ENCODE measurements at regions not wholly inside any gene's neighbourhood (a gene's known extent, or its start where the extent isn't known, plus 50 kb on each side); places are given as distances from the start of the nearest gene placed in this dataset.

DNA sequence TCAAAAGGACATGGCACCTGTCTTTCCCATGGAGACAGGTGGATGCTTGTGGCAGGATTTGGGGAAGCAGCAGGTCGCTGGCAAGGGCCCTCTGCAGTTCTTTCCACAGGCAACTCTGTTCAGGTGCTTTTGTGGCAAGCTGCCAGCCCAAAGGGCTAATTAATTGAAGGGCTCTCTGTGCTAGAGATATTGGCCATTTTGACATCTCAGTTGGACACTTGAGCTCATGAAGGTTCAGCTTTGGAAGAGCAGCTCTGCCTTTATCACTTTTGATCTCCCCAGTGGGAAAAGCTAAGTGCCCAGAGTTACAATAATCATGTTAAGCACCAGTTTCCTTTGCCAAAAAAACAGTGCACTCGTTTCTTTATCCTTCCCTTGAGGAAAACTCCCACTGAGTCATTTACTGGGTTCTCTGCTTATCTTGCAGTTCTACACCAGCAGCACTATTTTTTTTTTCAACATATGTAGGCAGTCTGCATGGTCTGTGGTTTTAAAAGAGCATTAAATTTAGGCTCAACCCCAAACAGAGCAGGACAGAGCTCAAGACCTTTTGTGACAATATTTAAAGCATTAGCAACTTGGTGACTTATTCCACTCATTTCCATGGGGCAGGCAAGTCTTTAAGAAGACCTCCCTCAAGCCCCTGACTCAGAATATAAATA lies 336.4 kb upstream of the RASGEF1B start:
- no peak overlapping the region for H3K4me3 ChIP-seq (ENCODE audit: low read length)
- no peak overlapping the region for H3K4me2 ChIP-seq (ENCODE audit: low read depth, low read length, poor library complexity, severe bottlenecking)
- no peak overlapping the region for H3K9ac ChIP-seq (ENCODE audit: low read length)
- H3K79me2 ChIP-seq (ENCODE audit: low read length), result no peaks in the 10 kb centered on the region
- H3K27me3 ChIP-seq (ENCODE audit: low read length), result no peaks in the 10 kb centered on the region
- no peak overlapping the region for H2AFZ ChIP-seq (ENCODE audit: low read length)
- H3K27ac ChIP-seq (ENCODE audit: low read length), result no peak overlapping the region
- H3K36me3 ChIP-seq (ENCODE audit: insufficient read depth, low read length), result no peaks in the 10 kb centered on the region
- no peaks in the 10 kb centered on the region for H3K9me3 ChIP-seq (ENCODE audit: low read length)
- no peaks in the 10 kb centered on the region for H4K20me1 ChIP-seq (ENCODE audit: insufficient read depth, low read depth, low read length)
- no peak for DNase-seq
- H3K4me1 ChIP-seq (ENCODE audit: low read length), result no peaks in the 10 kb centered on the region
- H3K9me2 ChIP-seq (replicated peaks; ENCODE audit: insufficient read depth, low read length), result no peaks in the 10 kb centered on the region

DNA sequence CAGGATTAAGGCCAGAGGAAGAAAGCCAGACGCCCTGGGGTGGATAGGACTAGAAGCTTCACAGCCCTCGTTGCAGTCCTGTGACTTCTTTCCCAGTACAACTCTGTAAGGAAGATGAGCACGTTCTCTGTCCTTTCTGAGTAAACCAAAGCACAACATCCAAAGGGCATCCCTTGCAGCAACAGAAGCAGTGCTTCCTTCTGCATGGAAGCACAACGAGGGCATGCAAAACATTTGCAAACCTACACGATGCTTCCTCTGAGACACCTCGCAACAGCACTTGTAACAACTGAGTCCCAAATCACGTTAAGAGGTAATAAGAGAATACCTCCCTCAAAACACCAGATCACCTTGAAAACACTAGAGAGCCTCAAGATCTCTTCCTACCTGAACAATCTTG lies 335.7 kb upstream of the RASGEF1B start:
- DNase-seq, result no peak
- H3K27me3 ChIP-seq (ENCODE audit: low read length), result no peaks in the 10 kb centered on the region
- H3K36me3 ChIP-seq (ENCODE audit: insufficient read depth, low read length), result no peaks in the 10 kb centered on the region
- H3K9ac ChIP-seq (ENCODE audit: low read length), result no peak overlapping the region
- H2AFZ ChIP-seq (ENCODE audit: low read length), result no peak overlapping the region
- no peak overlapping the region for H3K4me3 ChIP-seq (ENCODE audit: low read length)
- no peaks in the 10 kb centered on the region for H3K9me2 ChIP-seq (replicated peaks; ENCODE audit: insufficient read depth, low read length)
- no peak overlapping the region for H3K27ac ChIP-seq (ENCODE audit: low read length)
- no peaks in the 10 kb centered on the region for H3K79me2 ChIP-seq (ENCODE audit: low read length)
- no peaks in the 10 kb centered on the region for H3K4me1 ChIP-seq (ENCODE audit: low read length)
- no peak overlapping the region for H3K4me2 ChIP-seq (ENCODE audit: low read depth, low read length, poor library complexity, severe bottlenecking)
- no peaks in the 10 kb centered on the region for H4K20me1 ChIP-seq (ENCODE audit: insufficient read depth, low read depth, low read length)
- H3K9me3 ChIP-seq (ENCODE audit: low read length), result no peaks in the 10 kb centered on the region

DNA sequence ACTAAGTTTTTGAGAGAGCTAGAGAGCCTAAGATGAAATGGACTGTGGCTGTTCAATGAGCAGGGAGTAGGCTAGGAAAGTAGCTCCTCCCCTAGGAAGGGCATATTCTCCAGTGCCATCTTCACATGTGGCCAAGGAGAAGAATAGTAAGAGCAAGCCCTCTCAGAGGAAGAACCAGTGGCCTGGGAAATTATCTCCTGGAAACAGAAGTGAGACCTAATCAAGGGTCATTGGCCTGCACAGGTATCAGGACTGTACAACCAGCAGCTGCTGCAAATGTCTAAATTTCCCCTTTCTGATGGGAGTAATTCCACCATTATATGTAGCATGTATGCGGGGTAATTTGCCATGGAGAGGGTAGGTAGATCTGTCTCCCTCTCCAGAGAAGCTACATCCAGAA lies 334.8 kb upstream of the RASGEF1B start:
- Histone ChIP-seq H3K9me2 (replicated peaks; ENCODE audit: insufficient read depth, low read length) (no peaks in the 10 kb centered on the region), H3K79me2 (ENCODE audit: low read length) (no peaks in the 10 kb centered on the region), H2AFZ (ENCODE audit: low read length) (no peak overlapping the region), H3K4me2 (ENCODE audit: low read depth, low read length, poor library complexity, severe bottlenecking) (no peak overlapping the region), H3K27ac (ENCODE audit: low read length) (no peak overlapping the region), H3K4me1 (ENCODE audit: low read length) (no peaks in the 10 kb centered on the region), H3K9me3 (ENCODE audit: low read length) (no peaks in the 10 kb centered on the region), H3K4me3 (ENCODE audit: low read length) (no peak overlapping the region), H3K27me3 (ENCODE audit: low read length) (no peaks in the 10 kb centered on the region), H4K20me1 (ENCODE audit: insufficient read depth, low read depth, low read length) (no peaks in the 10 kb centered on the region), H3K36me3 (ENCODE audit: insufficient read depth, low read length) (no peaks in the 10 kb centered on the region), H3K9ac (ENCODE audit: low read length) (no peak overlapping the region)
- DNase-seq, result no peak

DNA sequence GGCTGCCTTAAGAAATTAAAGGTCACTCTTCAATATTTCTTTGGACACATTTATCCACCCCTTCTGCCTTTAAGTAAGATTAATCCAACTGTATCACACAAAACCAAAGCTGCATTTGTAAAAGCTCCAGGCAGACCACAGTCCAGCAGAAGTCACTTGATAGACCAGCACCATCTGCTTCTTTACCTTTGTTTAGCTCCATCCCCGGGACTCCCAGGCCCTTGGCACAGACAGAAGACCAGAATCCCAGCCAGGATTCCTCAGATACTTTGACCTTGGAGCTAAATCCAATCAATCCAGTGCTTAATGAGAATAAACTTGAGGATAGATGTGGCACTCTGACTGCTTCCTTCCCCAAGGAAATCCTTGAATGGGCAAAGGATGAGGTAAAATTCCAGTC lies 333.1 kb upstream of the RASGEF1B start:
- DNase-seq, result no peak
- Histone ChIP-seq H4K20me1 (ENCODE audit: insufficient read depth, low read depth, low read length) (no peaks in the 10 kb centered on the region), H3K27me3 (ENCODE audit: low read length) (no peaks in the 10 kb centered on the region), H3K9me3 (ENCODE audit: low read length) (no peaks in the 10 kb centered on the region), H3K4me3 (ENCODE audit: low read length) (no peak overlapping the region), H3K9me2 (replicated peaks; ENCODE audit: insufficient read depth, low read length) (no peaks in the 10 kb centered on the region), H3K27ac (ENCODE audit: low read length) (no peak overlapping the region), H2AFZ (ENCODE audit: low read length) (no peak overlapping the region), H3K9ac (ENCODE audit: low read length) (no peak overlapping the region), H3K4me2 (ENCODE audit: low read depth, low read length, poor library complexity, severe bottlenecking) (no peak overlapping the region), H3K36me3 (ENCODE audit: insufficient read depth, low read length) (no peaks in the 10 kb centered on the region), H3K79me2 (ENCODE audit: low read length) (no peaks in the 10 kb centered on the region), H3K4me1 (ENCODE audit: low read length) (no peaks in the 10 kb centered on the region)

DNA sequence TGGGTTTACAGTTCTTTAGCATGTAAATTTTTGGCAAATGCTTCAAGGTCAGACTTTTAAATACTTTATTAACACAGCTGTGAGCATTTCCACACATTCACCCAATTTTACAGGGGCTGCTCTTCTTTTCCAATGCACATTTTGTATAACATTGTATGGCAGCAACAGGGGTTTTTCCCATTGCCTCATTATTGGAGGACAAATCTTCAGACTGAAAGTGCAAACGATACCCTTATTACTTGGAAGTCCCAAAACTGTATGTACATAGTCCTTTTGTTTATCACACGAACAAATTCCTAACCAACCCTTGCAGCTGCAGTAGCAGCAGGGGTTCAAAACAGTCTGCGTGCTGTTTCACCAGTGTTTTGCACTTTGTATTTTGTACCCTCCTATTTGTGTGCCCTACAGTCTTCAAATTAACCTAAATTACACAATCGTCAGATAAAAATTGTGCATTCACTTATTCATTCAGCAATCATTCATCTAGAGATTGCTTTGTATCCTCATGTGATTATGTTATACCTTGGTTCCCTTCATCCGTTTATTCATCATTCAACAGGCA lies 330.7 kb upstream of the RASGEF1B start:
- Histone ChIP-seq H3K9me2 (replicated peaks; ENCODE audit: insufficient read depth, low read length) (no peaks in the 10 kb centered on the region), H3K4me3 (ENCODE audit: low read length) (no peak overlapping the region), H3K4me1 (ENCODE audit: low read length) (no peaks in the 10 kb centered on the region), H3K9me3 (ENCODE audit: low read length) (no peaks in the 10 kb centered on the region), H3K36me3 (ENCODE audit: insufficient read depth, low read length) (no peaks in the 10 kb centered on the region), H3K27ac (ENCODE audit: low read length) (no peak overlapping the region), H4K20me1 (ENCODE audit: insufficient read depth, low read depth, low read length) (no peaks in the 10 kb centered on the region), H2AFZ (ENCODE audit: low read length) (no peak overlapping the region), H3K79me2 (ENCODE audit: low read length) (no peaks in the 10 kb centered on the region), H3K9ac (ENCODE audit: low read length) (no peak overlapping the region), H3K27me3 (ENCODE audit: low read length) (no peaks in the 10 kb centered on the region), H3K4me2 (ENCODE audit: low read depth, low read length, poor library complexity, severe bottlenecking) (no peak overlapping the region)
- DNase-seq, result no peak

DNA sequence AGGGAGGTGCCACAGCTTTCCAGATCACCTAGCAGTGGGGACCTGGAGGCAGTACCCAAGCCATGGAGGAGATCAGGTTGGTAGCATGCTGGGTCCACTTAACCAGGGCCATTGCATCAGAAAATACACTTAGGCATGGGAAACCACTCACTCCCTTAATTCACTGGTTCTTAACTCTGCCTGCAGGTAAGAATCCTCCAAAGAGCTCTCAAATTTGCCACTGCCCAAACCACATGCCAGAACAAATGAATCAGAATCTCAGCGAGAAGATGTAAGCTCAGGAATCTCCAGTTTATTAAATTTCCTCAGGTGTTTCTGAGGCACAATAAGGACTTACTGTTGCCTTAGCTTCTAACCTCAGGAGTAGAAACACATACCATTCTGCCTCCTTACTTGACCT lies 327.7 kb upstream of the RASGEF1B start:
- Histone ChIP-seq H3K4me1 (ENCODE audit: low read length) (no peaks in the 10 kb centered on the region), H3K27ac (ENCODE audit: low read length) (no peak overlapping the region), H3K9ac (ENCODE audit: low read length) (no peak overlapping the region), H2AFZ (ENCODE audit: low read length) (no peak overlapping the region), H3K4me2 (ENCODE audit: low read depth, low read length, poor library complexity, severe bottlenecking) (no peak overlapping the region), H3K79me2 (ENCODE audit: low read length) (no peaks in the 10 kb centered on the region), H3K9me2 (replicated peaks; ENCODE audit: insufficient read depth, low read length) (no peaks in the 10 kb centered on the region), H3K36me3 (ENCODE audit: insufficient read depth, low read length) (no peaks in the 10 kb centered on the region), H3K27me3 (ENCODE audit: low read length) (no peaks in the 10 kb centered on the region), H3K4me3 (ENCODE audit: low read length) (no peak overlapping the region), H4K20me1 (ENCODE audit: insufficient read depth, low read depth, low read length) (no peaks in the 10 kb centered on the region), H3K9me3 (ENCODE audit: low read length) (no peaks in the 10 kb centered on the region)
- DNase-seq, result no peak

DNA sequence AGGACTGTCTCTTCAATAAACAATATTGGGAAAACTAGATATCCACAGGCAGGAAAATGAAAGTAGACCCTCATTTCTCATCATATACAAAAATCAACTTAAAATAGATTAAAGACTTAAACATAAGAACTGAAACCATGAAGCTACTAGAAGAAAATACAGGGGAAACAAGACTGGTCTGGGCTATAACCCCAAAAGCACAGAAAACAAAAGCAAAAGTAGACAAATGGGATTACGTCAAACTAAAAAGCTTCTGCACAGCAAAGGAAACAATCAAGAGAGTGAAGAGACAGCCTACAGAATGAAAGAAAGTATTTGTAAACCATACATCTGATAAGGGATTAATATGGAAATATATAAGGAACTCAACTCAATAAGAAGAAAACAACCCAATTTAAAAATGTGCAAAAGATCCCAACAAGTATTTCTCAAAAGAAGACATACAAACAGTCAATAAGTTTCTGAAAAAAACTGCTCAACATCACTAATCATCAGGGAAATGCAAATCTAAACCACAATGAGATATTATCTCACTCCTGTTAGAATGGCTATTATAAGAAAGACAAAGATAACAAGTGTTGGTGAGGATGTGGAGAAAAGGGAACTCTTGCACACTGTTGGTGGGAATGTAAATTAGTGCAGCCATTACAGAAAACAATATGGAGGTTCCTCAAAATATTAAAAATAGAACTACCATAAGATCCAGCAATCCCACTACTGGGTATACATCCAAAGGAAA lies 325.3 kb upstream of the RASGEF1B start:
- Histone ChIP-seq H3K9me2 (replicated peaks; ENCODE audit: insufficient read depth, low read length) (no peaks in the 10 kb centered on the region), H3K9me3 (ENCODE audit: low read length) (no peaks in the 10 kb centered on the region), H3K36me3 (ENCODE audit: insufficient read depth, low read length) (no peaks in the 10 kb centered on the region), H3K79me2 (ENCODE audit: low read length) (no peaks in the 10 kb centered on the region), H3K9ac (ENCODE audit: low read length) (no peak overlapping the region), H3K27ac (ENCODE audit: low read length) (no peak overlapping the region), H3K4me1 (ENCODE audit: low read length) (no peaks in the 10 kb centered on the region), H3K4me2 (ENCODE audit: low read depth, low read length, poor library complexity, severe bottlenecking) (no peak overlapping the region), H3K4me3 (ENCODE audit: low read length) (no peak overlapping the region), H3K27me3 (ENCODE audit: low read length) (no peaks in the 10 kb centered on the region), H4K20me1 (ENCODE audit: insufficient read depth, low read depth, low read length) (no peaks in the 10 kb centered on the region), H2AFZ (ENCODE audit: low read length) (no peak overlapping the region)
- DNase-seq, result no peak

DNA sequence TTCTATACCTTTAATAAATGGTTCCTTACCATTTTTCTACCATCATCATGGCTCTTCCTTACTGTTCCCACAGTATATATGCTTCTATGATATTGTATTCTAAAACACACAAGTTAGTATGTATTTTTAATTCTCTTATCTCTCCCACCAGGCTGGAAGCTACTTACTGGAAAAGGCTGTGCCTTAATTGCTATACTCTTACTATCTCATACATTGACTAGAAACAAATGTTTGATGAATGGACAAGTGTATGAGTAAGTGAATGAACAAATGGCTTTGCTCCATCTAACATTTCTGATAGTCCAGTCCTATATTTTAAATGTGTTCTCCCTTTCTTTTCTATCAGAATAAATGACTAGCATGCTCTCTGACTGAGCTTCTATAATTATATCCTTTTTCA lies 320.8 kb upstream of the RASGEF1B start:
- Histone ChIP-seq H3K36me3 (ENCODE audit: insufficient read depth, low read length) (no peaks in the 10 kb centered on the region), H3K9me2 (replicated peaks; ENCODE audit: insufficient read depth, low read length) (no peaks in the 10 kb centered on the region), H2AFZ (ENCODE audit: low read length) (no peak overlapping the region), H3K4me1 (ENCODE audit: low read length) (no peaks in the 10 kb centered on the region), H3K27me3 (ENCODE audit: low read length) (no peaks in the 10 kb centered on the region), H3K9ac (ENCODE audit: low read length) (no peak overlapping the region), H3K9me3 (ENCODE audit: low read length) (no peaks in the 10 kb centered on the region), H3K79me2 (ENCODE audit: low read length) (no peaks in the 10 kb centered on the region), H3K27ac (ENCODE audit: low read length) (no peak overlapping the region), H3K4me3 (ENCODE audit: low read length) (no peak overlapping the region), H3K4me2 (ENCODE audit: low read depth, low read length, poor library complexity, severe bottlenecking) (no peak overlapping the region), H4K20me1 (ENCODE audit: insufficient read depth, low read depth, low read length) (no peaks in the 10 kb centered on the region)
- DNase-seq, result no peak

All from Karpas-422 (cell line).